H1 (cell line): ENCODE measurements at regions not wholly inside any gene's neighbourhood (a gene's known extent, or its start where the extent isn't known, plus 50 kb on each side); places are given as distances from the start of the nearest gene placed in this dataset.
A peak's percentile ranks its signal among the peaks of the same experiment; 100 is the strongest.

Experiments used
- ATF2 ChIP-seq: IDR thresholded peaks from 2 replicates; pipeline ENCODE4 v1.6.1; 2012; ENCODE audit warnings: low read length, inconsistent platforms
- CBX8 ChIP-seq: fragments of 300-800, 300-1000 bp; sonication (generic); IDR thresholded peaks from 2 replicates; pipeline ENCODE4 v1.7.1; 2016; ENCODE audit warnings: low read depth, low read length, borderline replicate concordance
- E2F6 ChIP-seq: IDR thresholded peaks from 2 replicates; pipeline ENCODE4 v1.6.1; 2012; ENCODE audit warnings: inconsistent platforms
- GABPA ChIP-seq: IDR thresholded peaks from 2 replicates; pipeline ENCODE4 v1.6.1; 2011; ENCODE audit warnings: mild to moderate bottlenecking, low read length, moderate library complexity, borderline replicate concordance; ENCODE audit not compliant: insufficient read depth
- RAD21 ChIP-seq, 2 experiments: IDR thresholded peaks in 1 of 2; conservative IDR thresholded peaks in 1 of 2; 2 replicates each; pipeline ENCODE4 v1.6.1; 2011; ENCODE audit warnings: low read depth in 2 of 2, low read length in 2 of 2, improper control_type of control experiment in 1 of 2, inconsistent platforms in 1 of 2, mild to moderate bottlenecking in 1 of 2, moderate library complexity in 1 of 2
- YY1 ChIP-seq: IDR thresholded peaks from 2 replicates; pipeline ENCODE4 v1.6.1; 2011; ENCODE audit warnings: low read depth, mild to moderate bottlenecking, low read length
- TF ChIP-seq, protein P1 (sequence below): fragments of 300-600 bp; sonication (generic); IDR thresholded peaks from 2 replicates; pipeline ENCODE4 v1.7.1; 2012; ENCODE audit warnings: low read length, moderate library complexity, mild to moderate bottlenecking, inconsistent platforms; ENCODE audit not compliant: insufficient replicate concordance

- TF ChIP-seq, protein P1, sequence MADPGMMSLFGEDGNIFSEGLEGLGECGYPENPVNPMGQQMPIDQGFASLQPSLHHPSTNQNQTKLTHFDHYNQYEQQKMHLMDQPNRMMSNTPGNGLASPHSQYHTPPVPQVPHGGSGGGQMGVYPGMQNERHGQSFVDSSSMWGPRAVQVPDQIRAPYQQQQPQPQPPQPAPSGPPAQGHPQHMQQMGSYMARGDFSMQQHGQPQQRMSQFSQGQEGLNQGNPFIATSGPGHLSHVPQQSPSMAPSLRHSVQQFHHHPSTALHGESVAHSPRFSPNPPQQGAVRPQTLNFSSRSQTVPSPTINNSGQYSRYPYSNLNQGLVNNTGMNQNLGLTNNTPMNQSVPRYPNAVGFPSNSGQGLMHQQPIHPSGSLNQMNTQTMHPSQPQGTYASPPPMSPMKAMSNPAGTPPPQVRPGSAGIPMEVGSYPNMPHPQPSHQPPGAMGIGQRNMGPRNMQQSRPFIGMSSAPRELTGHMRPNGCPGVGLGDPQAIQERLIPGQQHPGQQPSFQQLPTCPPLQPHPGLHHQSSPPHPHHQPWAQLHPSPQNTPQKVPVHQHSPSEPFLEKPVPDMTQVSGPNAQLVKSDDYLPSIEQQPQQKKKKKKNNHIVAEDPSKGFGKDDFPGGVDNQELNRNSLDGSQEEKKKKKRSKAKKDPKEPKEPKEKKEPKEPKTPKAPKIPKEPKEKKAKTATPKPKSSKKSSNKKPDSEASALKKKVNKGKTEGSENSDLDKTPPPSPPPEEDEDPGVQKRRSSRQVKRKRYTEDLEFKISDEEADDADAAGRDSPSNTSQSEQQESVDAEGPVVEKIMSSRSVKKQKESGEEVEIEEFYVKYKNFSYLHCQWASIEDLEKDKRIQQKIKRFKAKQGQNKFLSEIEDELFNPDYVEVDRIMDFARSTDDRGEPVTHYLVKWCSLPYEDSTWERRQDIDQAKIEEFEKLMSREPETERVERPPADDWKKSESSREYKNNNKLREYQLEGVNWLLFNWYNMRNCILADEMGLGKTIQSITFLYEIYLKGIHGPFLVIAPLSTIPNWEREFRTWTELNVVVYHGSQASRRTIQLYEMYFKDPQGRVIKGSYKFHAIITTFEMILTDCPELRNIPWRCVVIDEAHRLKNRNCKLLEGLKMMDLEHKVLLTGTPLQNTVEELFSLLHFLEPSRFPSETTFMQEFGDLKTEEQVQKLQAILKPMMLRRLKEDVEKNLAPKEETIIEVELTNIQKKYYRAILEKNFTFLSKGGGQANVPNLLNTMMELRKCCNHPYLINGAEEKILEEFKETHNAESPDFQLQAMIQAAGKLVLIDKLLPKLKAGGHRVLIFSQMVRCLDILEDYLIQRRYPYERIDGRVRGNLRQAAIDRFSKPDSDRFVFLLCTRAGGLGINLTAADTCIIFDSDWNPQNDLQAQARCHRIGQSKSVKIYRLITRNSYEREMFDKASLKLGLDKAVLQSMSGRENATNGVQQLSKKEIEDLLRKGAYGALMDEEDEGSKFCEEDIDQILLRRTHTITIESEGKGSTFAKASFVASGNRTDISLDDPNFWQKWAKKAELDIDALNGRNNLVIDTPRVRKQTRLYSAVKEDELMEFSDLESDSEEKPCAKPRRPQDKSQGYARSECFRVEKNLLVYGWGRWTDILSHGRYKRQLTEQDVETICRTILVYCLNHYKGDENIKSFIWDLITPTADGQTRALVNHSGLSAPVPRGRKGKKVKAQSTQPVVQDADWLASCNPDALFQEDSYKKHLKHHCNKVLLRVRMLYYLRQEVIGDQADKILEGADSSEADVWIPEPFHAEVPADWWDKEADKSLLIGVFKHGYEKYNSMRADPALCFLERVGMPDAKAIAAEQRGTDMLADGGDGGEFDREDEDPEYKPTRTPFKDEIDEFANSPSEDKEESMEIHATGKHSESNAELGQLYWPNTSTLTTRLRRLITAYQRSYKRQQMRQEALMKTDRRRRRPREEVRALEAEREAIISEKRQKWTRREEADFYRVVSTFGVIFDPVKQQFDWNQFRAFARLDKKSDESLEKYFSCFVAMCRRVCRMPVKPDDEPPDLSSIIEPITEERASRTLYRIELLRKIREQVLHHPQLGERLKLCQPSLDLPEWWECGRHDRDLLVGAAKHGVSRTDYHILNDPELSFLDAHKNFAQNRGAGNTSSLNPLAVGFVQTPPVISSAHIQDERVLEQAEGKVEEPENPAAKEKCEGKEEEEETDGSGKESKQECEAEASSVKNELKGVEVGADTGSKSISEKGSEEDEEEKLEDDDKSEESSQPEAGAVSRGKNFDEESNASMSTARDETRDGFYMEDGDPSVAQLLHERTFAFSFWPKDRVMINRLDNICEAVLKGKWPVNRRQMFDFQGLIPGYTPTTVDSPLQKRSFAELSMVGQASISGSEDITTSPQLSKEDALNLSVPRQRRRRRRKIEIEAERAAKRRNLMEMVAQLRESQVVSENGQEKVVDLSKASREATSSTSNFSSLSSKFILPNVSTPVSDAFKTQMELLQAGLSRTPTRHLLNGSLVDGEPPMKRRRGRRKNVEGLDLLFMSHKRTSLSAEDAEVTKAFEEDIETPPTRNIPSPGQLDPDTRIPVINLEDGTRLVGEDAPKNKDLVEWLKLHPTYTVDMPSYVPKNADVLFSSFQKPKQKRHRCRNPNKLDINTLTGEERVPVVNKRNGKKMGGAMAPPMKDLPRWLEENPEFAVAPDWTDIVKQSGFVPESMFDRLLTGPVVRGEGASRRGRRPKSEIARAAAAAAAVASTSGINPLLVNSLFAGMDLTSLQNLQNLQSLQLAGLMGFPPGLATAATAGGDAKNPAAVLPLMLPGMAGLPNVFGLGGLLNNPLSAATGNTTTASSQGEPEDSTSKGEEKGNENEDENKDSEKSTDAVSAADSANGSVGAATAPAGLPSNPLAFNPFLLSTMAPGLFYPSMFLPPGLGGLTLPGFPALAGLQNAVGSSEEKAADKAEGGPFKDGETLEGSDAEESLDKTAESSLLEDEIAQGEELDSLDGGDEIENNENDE, result no peak
- TF ChIP-seq YY1, result peak; percentile 19; the same call in 1 of the 2 replicates
- 0 out of 2 replicates have a peak, but pooled peaks have one; percentile 56 for TF ChIP-seq ATF2
- peak; percentile 96 for TF ChIP-seq RAD21 (IDR thresholded peaks at IDR 0.05 in 1 of 2, conservative IDR thresholded peaks at IDR 0.05 in 1 of 2; ENCODE audit: low read depth in 2 of 2, low read length in 2 of 2)
- TF ChIP-seq E2F6, result no peak
- TF ChIP-seq CBX8, result no peak
- no peak for TF ChIP-seq GABPA
Measured at GRCh38 chr1:219812491-219813203, 115.7 kb downstream of the SLC30A10 start (continued).
